A549 (cell line): ENCODE measurements at regions not wholly inside any gene's neighbourhood (a gene's known extent, or its start where the extent isn't known, plus 50 kb on each side); places are given as distances from the start of the nearest gene placed in this dataset.
A peak's percentile ranks its signal among the peaks of the same experiment; 100 is the strongest.

ENCODE experiments used
- ATAC-seq, 2 experiments: fragments of 200-7000 bp in 1 of 2; fragments of >200 bp in 1 of 2; cut with Nextera tagmentation in 1 of 2; cut with Tn5 transposase in 1 of 2; 3 replicates each; pipeline versions ENCODE4 v1.8.0 to v1.9.1; 2018 to 2020; ENCODE audit warnings: mild to moderate bottlenecking in 1 of 2, moderate library complexity in 1 of 2
- CTCF ChIA-PET: fragments of 300-600 bp; sonication (Branson Sonifier 250); formaldehyde crosslinking; extraction: SDS; loops from one replicate; lab custom pipeline; 2021; ENCODE audit warnings: antibody characterized with exemption, inconsistent platforms; lab: Yijun Ruan, JAX
- POLR2A ChIA-PET: fragments of 350-600 bp; formaldehyde crosslinking; extraction: SDS; loops from one replicate; lab custom pipeline; 2021; ENCODE audit warnings: antibody characterized with exemption, inconsistent platforms; lab: Yijun Ruan, JAX
- DNase-seq, 2 experiments: peaks; one replicate each; pipeline versions ENCODE4 v3.0.0 to v3.0.0-alpha.2; 2011 to 2016; ENCODE audit warnings: low read depth in 1 of 2, low spot score in 1 of 2
- FAIRE-seq: peaks from 2 replicates; lab custom pipeline; 2011; peaks lifted over from hg19 to GRCh38; lab: Jason Lieb, UNC
- H3K27ac ChIP-seq, 2 experiments: fragments of >200 bp; sonication (Bioruptor Twin); formaldehyde crosslinking; 3 replicates each; pipeline ENCODE4 v1.5.1; 2016 to 2017
- H3K4me1 ChIP-seq: fragments of >200 bp; sonication (Bioruptor Twin); formaldehyde crosslinking; 3 replicates; pipeline ENCODE4 v1.6.1; 2016
- H3K4me2 ChIP-seq: fragments of >200 bp; sonication (Bioruptor Twin); formaldehyde crosslinking; 3 replicates; pipeline ENCODE4 v1.6.1; 2016
- H3K4me3 ChIP-seq: fragments of >200 bp; sonication (Bioruptor Twin); formaldehyde crosslinking; 3 replicates; pipeline ENCODE4 v1.5.1; 2016
- H3K9me3 ChIP-seq: fragments of >200 bp; sonication (Bioruptor Twin); formaldehyde crosslinking; 3 replicates; pipeline ENCODE4 v1.6.1; 2016
- CBX8 ChIP-seq: fragments of 200-600 bp; sonication (generic); IDR thresholded peaks from 2 replicates; pipeline ENCODE4 v1.6.1; 2016
- CHD2 ChIP-seq: fragments of 150-350 bp; IDR thresholded peaks from 2 replicates; pipeline ENCODE4 v1.6.1; 2014; ENCODE audit warnings: low read length; ENCODE audit not compliant: partially characterized antibody
- GATA3 ChIP-seq: IDR thresholded peaks from 2 replicates; pipeline ENCODE4 v1.6.1; 2012; ENCODE audit warnings: borderline replicate concordance
- HDAC2 ChIP-seq: fragments of 200-600 bp; sonication (generic); IDR thresholded peaks from 2 replicates; pipeline ENCODE4 v1.6.1; 2016
- HOXB13 ChIP-seq: fragments of 250-450 bp; sonication (Bioruptor Pico); IDR thresholded peaks from 2 replicates; pipeline ENCODE4 v1.5.0; 2020; ENCODE audit warnings: low read depth, mild to moderate bottlenecking, moderate library complexity
- JUNB ChIP-seq: fragments of >200 bp; sonication (Bioruptor Twin); formaldehyde crosslinking; IDR thresholded peaks from 2 replicates; pipeline ENCODE4 v1.6.1; 2016
- MYC ChIP-seq: IDR thresholded peaks from 2 replicates; pipeline ENCODE4 v1.6.1; 2012; ENCODE audit warnings: mild to moderate bottlenecking, inconsistent platforms, low read length, improper control_type of control experiment, borderline replicate concordance
- PHF8 ChIP-seq: fragments of 200-600 bp; sonication (generic); IDR thresholded peaks from 2 replicates; pipeline ENCODE4 v1.6.1; 2016; ENCODE audit warnings: low read depth, mild to moderate bottlenecking, antibody characterized with exemption, moderate library complexity, borderline replicate concordance
- RAD21 ChIP-seq, 2 experiments: fragments of >200 bp in 1 of 2; sonication (Bioruptor Twin) in 1 of 2; formaldehyde crosslinking in 1 of 2; IDR thresholded peaks in 1 of 2; conservative IDR thresholded peaks in 1 of 2; 2 replicates in 1 of 2; 3 replicates in 1 of 2; pipeline ENCODE4 v1.6.1; 2012 to 2018; ENCODE audit warnings: inconsistent platforms in 1 of 2
- RARB ChIP-seq: fragments of 250-450 bp; sonication (Bioruptor Pico); IDR thresholded peaks from 2 replicates; pipeline ENCODE4 v1.8.0; 2021; ENCODE audit warnings: mild to moderate bottlenecking, moderate library complexity
- RNF2 ChIP-seq: fragments of 200-600 bp; sonication (generic); IDR thresholded peaks from 2 replicates; pipeline ENCODE4 v1.6.1; 2016; ENCODE audit warnings: low read depth, mild to moderate bottlenecking, antibody characterized with exemption, moderate library complexity, borderline replicate concordance
- SMC3 ChIP-seq: fragments of >200 bp; sonication (Bioruptor Twin); formaldehyde crosslinking; IDR thresholded peaks from 3 replicates; pipeline ENCODE4 v1.6.1; 2018; ENCODE audit warnings: inconsistent platforms
- TFCP2L1 ChIP-seq: fragments of 250-450 bp; sonication (Bioruptor Pico); IDR thresholded peaks from 2 replicates; pipeline ENCODE4 v1.5.0; 2021; ENCODE audit warnings: mild to moderate bottlenecking
- ZC3H11A ChIP-seq: fragments of 450-650 bp; IDR thresholded peaks from 2 replicates; pipeline ENCODE4 v1.6.1; 2014; ENCODE audit warnings: antibody characterized with exemption, mild to moderate bottlenecking
- ZFP36 ChIP-seq: fragments of 450-650 bp; IDR thresholded peaks from 2 replicates; pipeline ENCODE4 v1.6.1; 2014; ENCODE audit warnings: borderline replicate concordance; ENCODE audit not compliant: partially characterized antibody
- ZNF302 ChIP-seq: fragments of 250-450 bp; sonication (Bioruptor Pico); IDR thresholded peaks from 2 replicates; pipeline ENCODE4 v1.9.0; 2021; ENCODE audit warnings: inconsistent platforms, mild to moderate bottlenecking, moderate library complexity
- ZSCAN20 ChIP-seq: fragments of 250-450 bp; sonication (Bioruptor Pico); IDR thresholded peaks from 2 replicates; pipeline ENCODE4 v1.8.0; 2022; ENCODE audit warnings: mild to moderate bottlenecking, moderate library complexity
- WGBS: methylation state at CpG from one replicate; pipeline ENCODE4 v1.1.6; 2017; ENCODE audit errors: missing lambda C conversion rate; 5-methylcytosine and 5-hydroxymethylcytosine counted together
- TF ChIP-seq, protein P1 (sequence below): fragments of 450-650 bp; IDR thresholded peaks from 2 replicates; pipeline ENCODE4 v1.6.1; 2014; ENCODE audit warnings: antibody characterized with exemption
- TF ChIP-seq, protein P2 (sequence below): IDR thresholded peaks from 2 replicates; pipeline ENCODE4 v1.6.1; 2012; ENCODE audit warnings: low read depth, borderline replicate concordance
- TF ChIP-seq, protein P3 (sequence below): fragments of 200-600 bp; sonication (generic); IDR thresholded peaks from 2 replicates; pipeline ENCODE4 v1.6.1; 2016; ENCODE audit warnings: antibody characterized with exemption, mild to moderate bottlenecking, moderate library complexity
- TF ChIP-seq, protein P4 (sequence below): fragments of 250-450 bp; sonication (Bioruptor Pico); IDR thresholded peaks from 2 replicates; pipeline ENCODE4 v1.5.0; 2021; ENCODE audit warnings: mild to moderate bottlenecking, moderate library complexity, borderline replicate concordance

DNA sequence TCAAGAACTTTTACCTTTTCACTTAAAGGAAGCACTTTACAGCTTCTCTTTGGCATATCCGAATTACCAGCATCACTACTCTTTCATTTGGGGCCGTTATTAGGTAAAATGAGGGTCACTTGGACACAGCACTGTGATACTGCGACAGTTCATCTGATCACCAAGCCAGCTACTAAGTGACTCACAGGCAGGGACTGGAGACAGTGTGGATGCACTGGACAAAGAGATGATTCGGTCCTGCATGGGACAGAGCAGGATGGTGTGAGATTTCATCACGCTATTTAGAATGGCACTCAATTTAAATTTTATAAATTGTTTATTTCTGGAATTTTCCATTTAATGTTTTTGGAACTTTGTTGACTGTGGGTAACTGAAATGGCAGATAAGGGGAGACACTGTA lies 166.9 kb upstream of the IL12A start:
- no peak overlapping the region; a peak in 1 of 6 replicates for H3K27ac ChIP-seq
- no peak overlapping the region for H3K4me3 ChIP-seq
- POLR2A ChIA-PET, result no interaction called here
- no peak for DNase-seq
- no peak for ATAC-seq
- no peak overlapping the region for H3K4me2 ChIP-seq
- TF ChIP-seq, protein P1, sequence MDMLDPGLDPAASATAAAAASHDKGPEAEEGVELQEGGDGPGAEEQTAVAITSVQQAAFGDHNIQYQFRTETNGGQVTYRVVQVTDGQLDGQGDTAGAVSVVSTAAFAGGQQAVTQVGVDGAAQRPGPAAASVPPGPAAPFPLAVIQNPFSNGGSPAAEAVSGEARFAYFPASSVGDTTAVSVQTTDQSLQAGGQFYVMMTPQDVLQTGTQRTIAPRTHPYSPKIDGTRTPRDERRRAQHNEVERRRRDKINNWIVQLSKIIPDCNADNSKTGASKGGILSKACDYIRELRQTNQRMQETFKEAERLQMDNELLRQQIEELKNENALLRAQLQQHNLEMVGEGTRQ, result no peak
- TF ChIP-seq CHD2 (no peak), RNF2 (no peak), HOXB13 (CRISPR knock-in tag) (no peak), MYC (no peak), JUNB (no peak), SMC3 (no peak), CBX8 (no peak), ZNF302 (CRISPR knock-in tag) (no peak), RARB (CRISPR knock-in tag) (no peak), PHF8 (no peak), TFCP2L1 (CRISPR knock-in tag) (no peak), RAD21 (conservative IDR thresholded peaks at IDR 0.05 in 1 of 2, IDR thresholded peaks at IDR 0.05 in 1 of 2) (no peak), HDAC2 (no peak), ZFP36 (no peak), ZC3H11A (no peak), ZSCAN20 (CRISPR knock-in tag) (no peak)
- TF ChIP-seq, protein P2, sequence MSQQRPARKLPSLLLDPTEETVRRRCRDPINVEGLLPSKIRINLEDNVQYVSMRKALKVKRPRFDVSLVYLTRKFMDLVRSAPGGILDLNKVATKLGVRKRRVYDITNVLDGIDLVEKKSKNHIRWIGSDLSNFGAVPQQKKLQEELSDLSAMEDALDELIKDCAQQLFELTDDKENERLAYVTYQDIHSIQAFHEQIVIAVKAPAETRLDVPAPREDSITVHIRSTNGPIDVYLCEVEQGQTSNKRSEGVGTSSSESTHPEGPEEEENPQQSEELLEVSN, result no peak
- TF ChIP-seq, protein P3, sequence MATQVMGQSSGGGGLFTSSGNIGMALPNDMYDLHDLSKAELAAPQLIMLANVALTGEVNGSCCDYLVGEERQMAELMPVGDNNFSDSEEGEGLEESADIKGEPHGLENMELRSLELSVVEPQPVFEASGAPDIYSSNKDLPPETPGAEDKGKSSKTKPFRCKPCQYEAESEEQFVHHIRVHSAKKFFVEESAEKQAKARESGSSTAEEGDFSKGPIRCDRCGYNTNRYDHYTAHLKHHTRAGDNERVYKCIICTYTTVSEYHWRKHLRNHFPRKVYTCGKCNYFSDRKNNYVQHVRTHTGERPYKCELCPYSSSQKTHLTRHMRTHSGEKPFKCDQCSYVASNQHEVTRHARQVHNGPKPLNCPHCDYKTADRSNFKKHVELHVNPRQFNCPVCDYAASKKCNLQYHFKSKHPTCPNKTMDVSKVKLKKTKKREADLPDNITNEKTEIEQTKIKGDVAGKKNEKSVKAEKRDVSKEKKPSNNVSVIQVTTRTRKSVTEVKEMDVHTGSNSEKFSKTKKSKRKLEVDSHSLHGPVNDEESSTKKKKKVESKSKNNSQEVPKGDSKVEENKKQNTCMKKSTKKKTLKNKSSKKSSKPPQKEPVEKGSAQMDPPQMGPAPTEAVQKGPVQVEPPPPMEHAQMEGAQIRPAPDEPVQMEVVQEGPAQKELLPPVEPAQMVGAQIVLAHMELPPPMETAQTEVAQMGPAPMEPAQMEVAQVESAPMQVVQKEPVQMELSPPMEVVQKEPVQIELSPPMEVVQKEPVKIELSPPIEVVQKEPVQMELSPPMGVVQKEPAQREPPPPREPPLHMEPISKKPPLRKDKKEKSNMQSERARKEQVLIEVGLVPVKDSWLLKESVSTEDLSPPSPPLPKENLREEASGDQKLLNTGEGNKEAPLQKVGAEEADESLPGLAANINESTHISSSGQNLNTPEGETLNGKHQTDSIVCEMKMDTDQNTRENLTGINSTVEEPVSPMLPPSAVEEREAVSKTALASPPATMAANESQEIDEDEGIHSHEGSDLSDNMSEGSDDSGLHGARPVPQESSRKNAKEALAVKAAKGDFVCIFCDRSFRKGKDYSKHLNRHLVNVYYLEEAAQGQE, result no peak
- TF ChIP-seq, protein P4, sequence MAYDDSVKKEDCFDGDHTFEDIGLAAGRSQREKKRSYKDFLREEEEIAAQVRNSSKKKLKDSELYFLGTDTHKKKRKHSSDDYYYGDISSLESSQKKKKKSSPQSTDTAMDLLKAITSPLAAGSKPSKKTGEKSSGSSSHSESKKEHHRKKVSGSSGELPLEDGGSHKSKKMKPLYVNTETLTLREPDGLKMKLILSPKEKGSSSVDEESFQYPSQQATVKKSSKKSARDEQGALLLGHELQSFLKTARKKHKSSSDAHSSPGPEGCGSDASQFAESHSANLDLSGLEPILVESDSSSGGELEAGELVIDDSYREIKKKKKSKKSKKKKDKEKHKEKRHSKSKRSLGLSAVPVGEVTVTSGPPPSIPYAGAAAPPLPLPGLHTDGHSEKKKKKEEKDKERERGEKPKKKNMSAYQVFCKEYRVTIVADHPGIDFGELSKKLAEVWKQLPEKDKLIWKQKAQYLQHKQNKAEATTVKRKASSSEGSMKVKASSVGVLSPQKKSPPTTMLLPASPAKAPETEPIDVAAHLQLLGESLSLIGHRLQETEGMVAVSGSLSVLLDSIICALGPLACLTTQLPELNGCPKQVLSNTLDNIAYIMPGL, result no peak
- H3K9me3 ChIP-seq, result no peaks in the 10 kb centered on the region
- peaks cover 37% of the 10 kb centered on the region for H3K4me1 ChIP-seq
- no peak for FAIRE-seq
- 87% methylated on average over 5 of the region's 5 CpGs for WGBS
- CTCF ChIA-PET, result interaction anchor here (1.6 to 13.4 kb wide), 2 partner anchors 17 to 184 kb away, joined by 5 to 130 read pairs; no protein-coding TSS in a partner anchor

DNA sequence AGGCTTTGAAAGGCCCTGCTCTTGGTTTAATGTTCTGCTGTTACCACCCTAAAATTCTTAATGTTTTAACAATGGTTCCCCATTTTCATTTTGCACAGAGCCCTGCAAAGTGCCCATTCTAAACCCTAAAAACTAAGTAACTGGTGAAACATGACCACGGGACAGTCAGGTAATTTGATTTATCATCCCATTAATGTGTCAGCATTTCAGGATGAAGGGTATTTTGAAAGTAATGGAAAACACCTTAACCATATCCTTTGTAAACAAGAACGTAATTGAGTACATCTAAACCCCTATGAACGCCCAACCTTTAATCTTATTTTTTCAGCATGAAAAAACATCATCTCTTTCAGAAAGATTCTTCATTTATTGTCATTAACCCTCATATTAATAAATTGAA lies 164.9 kb upstream of the IL12A start:
- H3K4me2 ChIP-seq, result peak overlapping the region; percentile 51
- ChIA-PET POLR2A (no interaction called here), CTCF (interaction anchor here (1.1 to 13.4 kb wide), 4 partner anchors 18 to 182 kb away, joined by 3 to 130 read pairs (median 5); no protein-coding TSS in a partner anchor)
- DNase-seq, result no peak
- peak overlapping the region; percentile 52 to 61; a peak in 5 of 6 replicates for H3K27ac ChIP-seq
- ATAC-seq, result no peak
- TF ChIP-seq GATA3, result no peak
- no peak for FAIRE-seq
- WGBS, result 60% methylated on average over 3 of the region's 3 CpGs
- peaks cover 35% of the 10 kb centered on the region for H3K4me1 ChIP-seq
- no peak overlapping the region for H3K4me3 ChIP-seq
- no peaks in the 10 kb centered on the region for H3K9me3 ChIP-seq
